K562 (cell line): ENCODE measurements at regions not wholly inside any gene's neighbourhood (a gene's known extent, or its start where the extent isn't known, plus 50 kb on each side); places are given as distances from the start of the nearest gene placed in this dataset.

Experiments
- BCL6 ChIP-seq: fragments of 250-450 bp; sonication (Bioruptor Pico); IDR thresholded peaks from 2 replicates; pipeline ENCODE4 v1.4.0; 2020
- BRCA1 ChIP-seq, 2 experiments: fragments of 450-650 bp in 1 of 2; sonication (generic) in 1 of 2; formaldehyde crosslinking in 1 of 2; IDR thresholded peaks; 2 replicates each; pipeline versions ENCODE4 v1.5.0 to v1.6.1; 2017 to 2020; ENCODE audit warnings: mild to moderate bottlenecking in 1 of 2, missing genetic modification reagents in 1 of 2
- CBFA2T3 ChIP-seq: fragments of 450-650 bp; IDR thresholded peaks from 2 replicates; pipeline ENCODE4 v1.6.1; 2017
- FOXK1 ChIP-seq: sonication (generic); formaldehyde crosslinking; IDR thresholded peaks from 2 replicates; pipeline ENCODE4 v1.8.0; 2022; ENCODE audit warnings: missing genetic modification reagents, mild to moderate bottlenecking, borderline replicate concordance
- GABPB1 ChIP-seq: sonication (generic); formaldehyde crosslinking; IDR thresholded peaks from 2 replicates; pipeline ENCODE4 v1.8.0; 2022; ENCODE audit warnings: mild to moderate bottlenecking, missing genetic modification reagents
- GTF2A2 ChIP-seq: IDR thresholded peaks from 2 replicates; pipeline ENCODE4 v1.6.1; 2016; ENCODE audit warnings: mild to moderate bottlenecking, missing genetic modification characterization, missing compliant biosample characterization
- HDAC8 ChIP-seq: fragments of 450-650 bp; IDR thresholded peaks from 2 replicates; pipeline ENCODE4 v1.6.1; 2016; ENCODE audit warnings: mild to moderate bottlenecking, missing genetic modification characterization, moderate library complexity, missing compliant biosample characterization
- KDM4B ChIP-seq, 2 experiments: fragments of 450-650 bp in 1 of 2; sonication (generic) in 1 of 2; IDR thresholded peaks; 2 replicates each; pipeline ENCODE4 v1.6.1; 2016 to 2017; ENCODE audit warnings: borderline replicate concordance in 2 of 2, antibody characterized with exemption in 1 of 2, low read depth in 1 of 2, mild to moderate bottlenecking in 1 of 2
- MAFF ChIP-seq: IDR thresholded peaks from 2 replicates; pipeline ENCODE4 v1.6.1; 2012; ENCODE audit warnings: low read length, improper control_type of control experiment
- MAX ChIP-seq: sonication (generic); formaldehyde crosslinking; IDR thresholded peaks from 2 replicates; pipeline ENCODE4 v1.9.0; 2022; ENCODE audit warnings: mild to moderate bottlenecking, missing genetic modification reagents
- MBD2 ChIP-seq: sonication (generic); IDR thresholded peaks from 2 replicates; pipeline ENCODE4 v1.6.1; 2016; ENCODE audit warnings: low read depth, borderline replicate concordance
- MECOM ChIP-seq: fragments of 250-450 bp; sonication (Bioruptor Pico); IDR thresholded peaks from 2 replicates; pipeline ENCODE4 v1.8.0; 2022; ENCODE audit warnings: inconsistent platforms
- MYC ChIP-seq, 2 experiments: fragments of 250-450 bp in 1 of 2; sonication (Bioruptor Pico) in 1 of 2; IDR thresholded peaks; 2 replicates each; pipeline versions ENCODE4 v1.5.1 to v1.6.1; 2012 to 2021; ENCODE audit warnings: low read depth in 2 of 2, borderline replicate concordance in 1 of 2, improper control_type of control experiment in 1 of 2, low read length in 1 of 2, mild to moderate bottlenecking in 1 of 2, moderate library complexity in 1 of 2
- NBN ChIP-seq: fragments of 450-650 bp; IDR thresholded peaks from 2 replicates; pipeline ENCODE4 v1.6.1; 2016; ENCODE audit warnings: low read depth, mild to moderate bottlenecking
- NR2C1 ChIP-seq, 2 experiments: fragments of 450-650 bp; IDR thresholded peaks; 2 replicates each; pipeline ENCODE4 v1.6.1; 2017; ENCODE audit warnings: mild to moderate bottlenecking in 2 of 2, antibody characterized with exemption in 1 of 2, inconsistent platforms in 1 of 2, missing compliant biosample characterization in 1 of 2, missing genetic modification characterization in 1 of 2
- NRF1 ChIP-seq, 2 experiments: fragments of 450-650 bp; IDR thresholded peaks in 1 of 2; conservative IDR thresholded peaks in 1 of 2; 2 replicates each; pipeline ENCODE4 v1.6.1; 2014; ENCODE audit warnings: mild to moderate bottlenecking in 2 of 2
- PKNOX1 ChIP-seq: fragments of 450-650 bp; IDR thresholded peaks from 2 replicates; pipeline ENCODE4 v1.6.1; 2016
- SETDB1 ChIP-seq: IDR thresholded peaks from one replicate; pipeline ENCODE4 v1.6.1; 2012; ENCODE audit warnings: low read length, control low read depth, inconsistent platforms
- SNAPC5 ChIP-seq: fragments of 250-450 bp; sonication (Bioruptor Pico); IDR thresholded peaks from 2 replicates; pipeline ENCODE4 v1.8.0; 2021; ENCODE audit warnings: moderate library complexity, mild to moderate bottlenecking, inconsistent platforms
- SPI1 ChIP-seq: IDR thresholded peaks from 2 replicates; pipeline ENCODE4 v1.6.1; 2011; ENCODE audit warnings: low read depth, low read length, control low read depth, borderline replicate concordance
- SRF ChIP-seq, 2 experiments: fragments of 250-450, 450-650 bp in 1 of 2; sonication (Bioruptor Pico) in 1 of 2; sonication (generic) in 1 of 2; formaldehyde crosslinking; IDR thresholded peaks; 2 replicates each; pipeline versions ENCODE4 v1.5.0 to v1.5.1; 2020 to 2022; ENCODE audit warnings: mild to moderate bottlenecking in 1 of 2, missing genetic modification reagents in 1 of 2
- TEAD2 ChIP-seq: fragments of 450-650 bp; IDR thresholded peaks from 2 replicates; pipeline ENCODE4 v1.6.1; 2016; ENCODE audit warnings: missing genetic modification characterization, control low read depth, missing compliant biosample characterization
- TRIM24 ChIP-seq, 2 experiments: fragments of 450-650 bp; IDR thresholded peaks; 2 replicates each; pipeline ENCODE4 v1.6.1; 2016
- VEZF1 ChIP-seq: fragments of 200-800 bp; sonication (Bioruptor generic); IDR thresholded peaks from 2 replicates; pipeline ENCODE4 v1.6.1; 2017; ENCODE audit warnings: missing genetic modification characterization, missing compliant biosample characterization
- ZC3H8 ChIP-seq: fragments of 450-650 bp; IDR thresholded peaks from 2 replicates; pipeline ENCODE4 v1.6.1; 2017

GRCh38 chr16:85523602-85524364 lies 89.3 kb upstream of the GSE1 start (continued):
- 0 out of 2 replicates have a peak, but pooled peaks have one; percentile 24 for TF ChIP-seq MYC (IDR thresholded peaks at IDR 0.05; ENCODE audit: low read depth, low read length)
- no peak for TF ChIP-seq MYC (CRISPR knock-in tag; IDR thresholded peaks at IDR 0.05; ENCODE audit: borderline replicate concordance, low read depth)
- peak; percentile 21 to 61; a peak in 3 of 4 replicates for TF ChIP-seq NRF1 (conservative IDR thresholded peaks at IDR 0.05 in 1 of 2, IDR thresholded peaks at IDR 0.05 in 1 of 2)
- TF ChIP-seq PKNOX1, result no peak
- no peak for TF ChIP-seq CBFA2T3
- TF ChIP-seq SETDB1, result no peak
- TF ChIP-seq SRF (CRISPR knock-in tag; IDR thresholded peaks at IDR 0.05), result no peak
- TF ChIP-seq GABPB1 (CRISPR knock-in tag), result no peak
- TF ChIP-seq NBN, result no peak
- TF ChIP-seq MAX, result peak; percentile 48; the same call in 1 of the 2 replicates
- no peak for TF ChIP-seq HDAC8 (tag)
- TF ChIP-seq SPI1, result no peak
- no peak for TF ChIP-seq MBD2
- TF ChIP-seq TRIM24 (IDR thresholded peaks at IDR 0.05), result no peak
- TF ChIP-seq BCL6 (CRISPR knock-in tag), result no peak
- TF ChIP-seq MECOM, result no peak
- no peak for TF ChIP-seq ZC3H8
- TF ChIP-seq MAFF, result no peak
- TF ChIP-seq GTF2A2 (tag), result no peak
- TF ChIP-seq FOXK1 (CRISPR knock-in tag), result no peak
- TF ChIP-seq KDM4B (IDR thresholded peaks at IDR 0.05; ENCODE audit: borderline replicate concordance in 2 of 2, low read depth in 1 of 2), result 0 out of 4 replicates have a peak, but pooled peaks of 1 of the 2 experiments have one; percentile 45
- no peak for TF ChIP-seq BRCA1 (IDR thresholded peaks at IDR 0.05)
- TF ChIP-seq BRCA1 (CRISPR knock-in tag; IDR thresholded peaks at IDR 0.05), result 0 out of 2 replicates have a peak, but pooled peaks have one; percentile 40
- TF ChIP-seq SNAPC5, result no peak
- TF ChIP-seq TEAD2 (tag), result no peak
- TF ChIP-seq VEZF1, result peak; percentile 84
- TF ChIP-seq NR2C1 (IDR thresholded peaks at IDR 0.05), result no peak
- TF ChIP-seq NR2C1 (tag; IDR thresholded peaks at IDR 0.05), result no peak
